ENCODE measurements at regions not wholly inside any gene's neighbourhood (a gene's known extent, or its start where the extent isn't known, plus 50 kb on each side); places are given as distances from the start of the nearest gene placed in this dataset.

DNA sequence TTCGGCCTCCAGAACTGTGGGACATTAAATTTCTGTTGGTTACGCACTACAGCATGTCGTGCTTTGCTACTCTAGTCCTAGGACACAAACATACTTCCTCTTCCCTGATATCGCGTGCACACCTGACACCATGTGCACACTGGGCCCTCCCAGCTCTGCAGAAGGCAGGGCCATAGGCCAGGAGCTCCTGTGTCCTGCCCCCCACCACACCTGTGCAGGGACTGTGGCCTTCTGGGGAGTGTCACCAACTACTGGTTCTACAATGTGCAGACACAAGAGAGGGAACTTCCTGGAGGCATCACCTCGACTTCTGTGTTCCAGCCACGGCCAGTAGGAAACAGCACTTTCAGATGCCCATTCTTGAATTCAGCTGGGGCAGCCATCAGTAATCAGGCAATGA lies 646.4 kb upstream of the MGMT start (continued):
- TF ChIP-seq, protein P1, sequence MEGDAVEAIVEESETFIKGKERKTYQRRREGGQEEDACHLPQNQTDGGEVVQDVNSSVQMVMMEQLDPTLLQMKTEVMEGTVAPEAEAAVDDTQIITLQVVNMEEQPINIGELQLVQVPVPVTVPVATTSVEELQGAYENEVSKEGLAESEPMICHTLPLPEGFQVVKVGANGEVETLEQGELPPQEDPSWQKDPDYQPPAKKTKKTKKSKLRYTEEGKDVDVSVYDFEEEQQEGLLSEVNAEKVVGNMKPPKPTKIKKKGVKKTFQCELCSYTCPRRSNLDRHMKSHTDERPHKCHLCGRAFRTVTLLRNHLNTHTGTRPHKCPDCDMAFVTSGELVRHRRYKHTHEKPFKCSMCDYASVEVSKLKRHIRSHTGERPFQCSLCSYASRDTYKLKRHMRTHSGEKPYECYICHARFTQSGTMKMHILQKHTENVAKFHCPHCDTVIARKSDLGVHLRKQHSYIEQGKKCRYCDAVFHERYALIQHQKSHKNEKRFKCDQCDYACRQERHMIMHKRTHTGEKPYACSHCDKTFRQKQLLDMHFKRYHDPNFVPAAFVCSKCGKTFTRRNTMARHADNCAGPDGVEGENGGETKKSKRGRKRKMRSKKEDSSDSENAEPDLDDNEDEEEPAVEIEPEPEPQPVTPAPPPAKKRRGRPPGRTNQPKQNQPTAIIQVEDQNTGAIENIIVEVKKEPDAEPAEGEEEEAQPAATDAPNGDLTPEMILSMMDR (IDR thresholded peaks at IDR 0.05; ENCODE audit: low read depth, low read length, missing input control) = no peak
- TF ChIP-seq JUND (IDR thresholded peaks at IDR 0.05) = no peak
- no peak for TF ChIP-seq HNF4G (IDR thresholded peaks at IDR 0.05)
- no peak for TF ChIP-seq NR2F2 (IDR thresholded peaks at IDR 0.05)
- TF ChIP-seq GABPA (IDR thresholded peaks at IDR 0.05 in 1 of 2, conservative IDR thresholded peaks at IDR 0.05 in 1 of 2) = no peak

DNA sequence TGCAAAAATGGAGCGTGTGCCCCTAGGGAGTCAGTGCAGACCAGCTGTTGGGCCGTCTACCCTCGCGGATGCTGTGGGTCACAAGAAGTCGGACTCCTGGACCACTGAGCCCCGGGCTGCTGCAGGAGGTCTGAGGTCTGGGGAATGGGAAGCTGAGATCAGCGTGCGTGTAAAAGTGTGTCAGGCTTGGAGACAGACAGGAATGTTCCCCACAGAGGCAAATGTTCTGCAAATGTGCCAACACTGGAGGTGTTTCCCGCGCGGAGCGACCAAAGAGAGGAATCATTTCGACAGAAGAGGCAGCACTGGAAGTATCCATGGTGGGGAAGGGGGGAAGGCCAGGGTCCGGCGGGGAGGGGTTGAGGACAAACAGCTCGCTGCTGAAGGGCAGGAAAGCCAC lies 643.8 kb upstream of the MGMT start:
- TF ChIP-seq HNF4A (conservative IDR thresholded peaks at IDR 0.05) (no peak), GABPA (IDR thresholded peaks at IDR 0.05 in 1 of 2, conservative IDR thresholded peaks at IDR 0.05 in 1 of 2) (no peak)
- no peaks in the 10 kb centered on the region for H3K36me3 ChIP-seq (ENCODE audit: control insufficient read depth in 4 of 4, insufficient read depth in 3 of 4, low read depth in 1 of 4, low read length in 3 of 4)
- peaks cover 0 to 3% (median 0%) of the 10 kb centered on the region in 4 donors for H3K9me3 ChIP-seq (ENCODE audit: control insufficient read depth in 4 of 4, low read length in 3 of 4)
- no peak overlapping the region for H3K4me3 ChIP-seq (ENCODE audit: low read depth in 1 of 3, low read length in 3 of 3)
- DNase-seq (ENCODE audit: low spot score) = no peak
- WGBS = 86% methylated on average over 16 of the region's 16 CpGs
- no peak overlapping the region for H3K27ac ChIP-seq (ENCODE audit: low read depth in 1 of 2, low read length in 2 of 2)
- H3K27me3 ChIP-seq (ENCODE audit: control insufficient read depth in 4 of 4, insufficient read depth in 4 of 4, low read length in 3 of 4) = peaks cover 0 to 9% (median 0%) of the 10 kb centered on the region in 4 donors
- H3K9ac ChIP-seq (ENCODE audit: low read depth in 1 of 2, low read length in 2 of 2) = no peak overlapping the region
- no peaks in the 10 kb centered on the region for H3K4me1 ChIP-seq (ENCODE audit: control insufficient read depth in 4 of 4, insufficient read depth in 4 of 4, low read length in 3 of 4)

DNA sequence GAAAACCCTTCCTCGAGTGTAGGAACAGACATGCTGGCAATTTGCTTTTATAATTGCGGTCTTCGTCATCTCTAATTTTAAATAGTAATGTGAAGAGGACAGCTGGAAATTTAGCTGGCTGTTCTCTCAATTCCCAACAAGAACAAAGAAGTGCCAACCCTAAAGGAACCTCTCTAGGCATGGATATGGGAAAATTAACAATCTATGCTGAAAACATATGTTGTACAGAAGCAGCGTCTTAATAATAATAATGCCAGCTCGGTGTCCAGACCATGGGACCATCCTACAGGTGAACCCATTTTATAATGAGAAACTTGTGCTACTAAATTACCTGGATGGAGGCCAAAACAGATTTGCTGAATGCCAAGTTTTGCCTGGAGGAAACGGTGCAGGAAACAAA lies 641.4 kb upstream of the MGMT start:
- Histone ChIP-seq H3K9ac (ENCODE audit: low read depth in 1 of 2, low read length in 2 of 2) (no peak overlapping the region), H3K36me3 (ENCODE audit: control insufficient read depth in 4 of 4, insufficient read depth in 3 of 4, low read depth in 1 of 4, low read length in 3 of 4) (no peaks in the 10 kb centered on the region), H3K27me3 (ENCODE audit: control insufficient read depth in 4 of 4, insufficient read depth in 4 of 4, low read length in 3 of 4) (peaks cover 0 to 9% (median 0%) of the 10 kb centered on the region in 4 donors), H3K27ac (ENCODE audit: low read depth in 1 of 2, low read length in 2 of 2) (no peak overlapping the region), H3K9me3 (ENCODE audit: control insufficient read depth in 4 of 4, low read length in 3 of 4) (peaks cover 0 to 3% (median 0%) of the 10 kb centered on the region in 4 donors), H3K4me1 (ENCODE audit: control insufficient read depth in 4 of 4, insufficient read depth in 4 of 4, low read length in 3 of 4) (no peaks in the 10 kb centered on the region), H3K4me3 (ENCODE audit: low read depth in 1 of 3, low read length in 3 of 3) (no peak overlapping the region)
- WGBS = 76% methylated on average over 6 of the region's 6 CpGs
- no peak for DNase-seq (ENCODE audit: low spot score)
- TF ChIP-seq FOXA2 (IDR thresholded peaks at IDR 0.05) (no peak), EGR1 (IDR thresholded peaks at IDR 0.05; ENCODE audit: low read depth in 2 of 2) (no peak), TAF1 (conservative IDR thresholded peaks at IDR 0.05) (no peak), RAD21 (IDR thresholded peaks at IDR 0.05) (no peak), NR2F2 (IDR thresholded peaks at IDR 0.05) (no peak)
- TF ChIP-seq, protein P1 (IDR thresholded peaks at IDR 0.05; ENCODE audit: low read depth, low read length, missing input control) = no peak
- TF ChIP-seq, protein P2, sequence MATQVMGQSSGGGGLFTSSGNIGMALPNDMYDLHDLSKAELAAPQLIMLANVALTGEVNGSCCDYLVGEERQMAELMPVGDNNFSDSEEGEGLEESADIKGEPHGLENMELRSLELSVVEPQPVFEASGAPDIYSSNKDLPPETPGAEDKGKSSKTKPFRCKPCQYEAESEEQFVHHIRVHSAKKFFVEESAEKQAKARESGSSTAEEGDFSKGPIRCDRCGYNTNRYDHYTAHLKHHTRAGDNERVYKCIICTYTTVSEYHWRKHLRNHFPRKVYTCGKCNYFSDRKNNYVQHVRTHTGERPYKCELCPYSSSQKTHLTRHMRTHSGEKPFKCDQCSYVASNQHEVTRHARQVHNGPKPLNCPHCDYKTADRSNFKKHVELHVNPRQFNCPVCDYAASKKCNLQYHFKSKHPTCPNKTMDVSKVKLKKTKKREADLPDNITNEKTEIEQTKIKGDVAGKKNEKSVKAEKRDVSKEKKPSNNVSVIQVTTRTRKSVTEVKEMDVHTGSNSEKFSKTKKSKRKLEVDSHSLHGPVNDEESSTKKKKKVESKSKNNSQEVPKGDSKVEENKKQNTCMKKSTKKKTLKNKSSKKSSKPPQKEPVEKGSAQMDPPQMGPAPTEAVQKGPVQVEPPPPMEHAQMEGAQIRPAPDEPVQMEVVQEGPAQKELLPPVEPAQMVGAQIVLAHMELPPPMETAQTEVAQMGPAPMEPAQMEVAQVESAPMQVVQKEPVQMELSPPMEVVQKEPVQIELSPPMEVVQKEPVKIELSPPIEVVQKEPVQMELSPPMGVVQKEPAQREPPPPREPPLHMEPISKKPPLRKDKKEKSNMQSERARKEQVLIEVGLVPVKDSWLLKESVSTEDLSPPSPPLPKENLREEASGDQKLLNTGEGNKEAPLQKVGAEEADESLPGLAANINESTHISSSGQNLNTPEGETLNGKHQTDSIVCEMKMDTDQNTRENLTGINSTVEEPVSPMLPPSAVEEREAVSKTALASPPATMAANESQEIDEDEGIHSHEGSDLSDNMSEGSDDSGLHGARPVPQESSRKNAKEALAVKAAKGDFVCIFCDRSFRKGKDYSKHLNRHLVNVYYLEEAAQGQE (IDR thresholded peaks at IDR 0.05) = no peak

Data from liver (tissue), 8 donors.